ENCODE measurements at regions not wholly inside any gene's neighbourhood (a gene's known extent, or its start where the extent isn't known, plus 50 kb on each side); places are given as distances from the start of the nearest gene placed in this dataset.

DNA sequence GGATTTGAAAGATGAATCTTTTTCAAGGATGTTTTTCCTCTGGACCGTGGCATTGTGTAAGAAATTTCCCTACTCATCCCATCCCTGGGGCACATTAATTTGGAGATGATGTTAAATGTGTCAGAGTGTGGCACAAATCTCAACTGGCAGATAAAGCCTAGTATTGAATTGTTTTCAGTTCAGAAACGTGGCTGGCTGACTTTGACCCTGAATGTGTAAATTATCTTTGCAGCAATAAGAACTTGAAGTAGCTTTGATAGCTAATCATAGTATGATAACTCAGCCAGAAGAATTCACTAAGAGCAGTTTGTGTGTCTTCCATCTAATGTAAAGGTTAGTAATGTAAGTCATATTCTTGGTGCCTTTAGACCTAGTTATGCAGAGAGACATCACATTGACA lies 238.4 kb upstream of the DMRT1 start:
- no peak for DNase-seq (ENCODE audit: low spot score)
- H3K27ac ChIP-seq (replicated peaks; ENCODE audit: low read length): no peak overlapping the region
- no peak overlapping the region for H4K91ac ChIP-seq (ENCODE audit: low read depth, low read length, poor library complexity)
- H3K36me3 ChIP-seq (replicated peaks in 1 of 2; ENCODE audit: control insufficient read depth in 2 of 2, insufficient read depth in 2 of 2, low read length in 2 of 2): no peaks in the 10 kb centered on the region
- H2BK120ac ChIP-seq (ENCODE audit: low read depth, low read length): no peak overlapping the region
- peaks cover 0 to 5% of the 10 kb centered on the region in 2 donors for H3K9me3 ChIP-seq (replicated peaks in 1 of 2; ENCODE audit: control insufficient read depth in 2 of 2, insufficient read depth in 1 of 2, low read depth in 1 of 2, low read length in 2 of 2)
- no peak overlapping the region for H2AK5ac ChIP-seq (ENCODE audit: low read depth, low read length)
- H3K4me1 ChIP-seq (ENCODE audit: control insufficient read depth in 2 of 2, insufficient read depth in 1 of 2, low read depth in 1 of 2, low read length in 2 of 2): no peaks in the 10 kb centered on the region
- no peak overlapping the region for H3K14ac ChIP-seq (ENCODE audit: low read length)
- no peak overlapping the region for H2AFZ ChIP-seq (ENCODE audit: low read length)
- WGBS, 2 donors (ENCODE audit: extremely low coverage in 2 of 2, insufficient read length in 2 of 2, insufficient replicate concordance in 1 of 2): no CpG with 5 or more reads among the region's 2 CpGs
- no peak overlapping the region for H3K23ac ChIP-seq (ENCODE audit: low read depth, low read length, poor library complexity)
- no peak overlapping the region for H3K4me3 ChIP-seq (ENCODE audit: low read length in 2 of 2)
- no peak overlapping the region for H3K18ac ChIP-seq (ENCODE audit: low read length)
- no peak overlapping the region for H3K9ac ChIP-seq (ENCODE audit: low read depth, low read length, poor library complexity)
- H3K27me3 ChIP-seq (ENCODE audit: control insufficient read depth in 3 of 3, insufficient read depth in 3 of 3, low read depth in 1 of 3, low read length in 3 of 3): no peaks in the 10 kb centered on the region
- no peak overlapping the region for H2BK5ac ChIP-seq (ENCODE audit: low read length)
- no peak overlapping the region for H3K4me2 ChIP-seq (ENCODE audit: insufficient read depth, low read length, poor library complexity, severe bottlenecking)
- H4K8ac ChIP-seq (ENCODE audit: low read depth, low read length): no peak overlapping the region
- H2BK15ac ChIP-seq (ENCODE audit: low read length): no peak overlapping the region
- H3K4ac ChIP-seq (ENCODE audit: low read length): no peak overlapping the region
- no peaks in the 10 kb centered on the region for H3K79me1 ChIP-seq (ENCODE audit: low read depth, low read length)
- H2BK12ac ChIP-seq (ENCODE audit: low read length): no peak overlapping the region

DNA sequence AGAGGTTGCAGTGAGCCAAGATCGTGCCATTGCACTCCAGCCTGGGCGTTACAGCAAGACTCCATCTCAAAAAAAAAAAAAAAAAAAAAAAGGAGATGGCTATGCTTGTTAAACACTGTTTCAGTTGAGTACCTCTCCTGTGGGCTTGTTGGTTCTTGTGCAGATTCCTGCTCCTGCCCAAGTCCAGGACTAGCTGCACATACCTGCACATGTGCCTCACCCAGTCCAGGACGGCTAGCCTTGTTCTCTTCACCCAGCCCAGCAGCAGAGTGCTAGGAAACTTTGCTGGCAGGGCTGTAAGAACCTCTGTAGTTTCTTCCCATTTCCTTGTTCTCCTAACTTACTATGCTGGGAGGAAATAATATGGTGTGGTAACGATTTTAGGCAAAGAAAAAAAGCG lies 234.1 kb upstream of the DMRT1 start:
- Histone ChIP-seq H2BK5ac (ENCODE audit: low read length) (no peak overlapping the region), H3K79me1 (ENCODE audit: low read depth, low read length) (no peaks in the 10 kb centered on the region), H3K9me3 (replicated peaks in 1 of 2; ENCODE audit: control insufficient read depth in 2 of 2, insufficient read depth in 1 of 2, low read depth in 1 of 2, low read length in 2 of 2) (no peaks in the 10 kb centered on the region), H2BK12ac (ENCODE audit: low read length) (no peak overlapping the region), H2BK120ac (ENCODE audit: low read depth, low read length) (no peak overlapping the region), H3K23ac (ENCODE audit: low read depth, low read length, poor library complexity) (no peak overlapping the region), H2AFZ (ENCODE audit: low read length) (no peak overlapping the region), H2AK5ac (ENCODE audit: low read depth, low read length) (no peak overlapping the region), H2BK15ac (ENCODE audit: low read length) (no peak overlapping the region), H3K18ac (ENCODE audit: low read length) (no peak overlapping the region), H3K4ac (ENCODE audit: low read length) (no peak overlapping the region), H3K9ac (ENCODE audit: low read depth, low read length, poor library complexity) (no peak overlapping the region), H3K36me3 (replicated peaks in 1 of 2; ENCODE audit: control insufficient read depth in 2 of 2, insufficient read depth in 2 of 2, low read length in 2 of 2) (no peaks in the 10 kb centered on the region), H4K8ac (ENCODE audit: low read depth, low read length) (no peak overlapping the region), H4K91ac (ENCODE audit: low read depth, low read length, poor library complexity) (no peak overlapping the region), H3K4me2 (ENCODE audit: insufficient read depth, low read length, poor library complexity, severe bottlenecking) (no peak overlapping the region), H3K4me3 (ENCODE audit: low read length in 2 of 2) (no peak overlapping the region), H3K14ac (ENCODE audit: low read length) (no peak overlapping the region), H3K27ac (replicated peaks; ENCODE audit: low read length) (no peak overlapping the region), H3K27me3 (ENCODE audit: control insufficient read depth in 3 of 3, insufficient read depth in 3 of 3, low read depth in 1 of 3, low read length in 3 of 3) (no peaks in the 10 kb centered on the region), H3K4me1 (ENCODE audit: control insufficient read depth in 2 of 2, insufficient read depth in 1 of 2, low read depth in 1 of 2, low read length in 2 of 2) (no peaks in the 10 kb centered on the region)
- WGBS, 2 donors (ENCODE audit: extremely low coverage in 2 of 2, insufficient read length in 2 of 2, insufficient replicate concordance in 1 of 2): no CpG with 5 or more reads among the region's 5 CpGs
- no peak for DNase-seq (ENCODE audit: low spot score)

DNA sequence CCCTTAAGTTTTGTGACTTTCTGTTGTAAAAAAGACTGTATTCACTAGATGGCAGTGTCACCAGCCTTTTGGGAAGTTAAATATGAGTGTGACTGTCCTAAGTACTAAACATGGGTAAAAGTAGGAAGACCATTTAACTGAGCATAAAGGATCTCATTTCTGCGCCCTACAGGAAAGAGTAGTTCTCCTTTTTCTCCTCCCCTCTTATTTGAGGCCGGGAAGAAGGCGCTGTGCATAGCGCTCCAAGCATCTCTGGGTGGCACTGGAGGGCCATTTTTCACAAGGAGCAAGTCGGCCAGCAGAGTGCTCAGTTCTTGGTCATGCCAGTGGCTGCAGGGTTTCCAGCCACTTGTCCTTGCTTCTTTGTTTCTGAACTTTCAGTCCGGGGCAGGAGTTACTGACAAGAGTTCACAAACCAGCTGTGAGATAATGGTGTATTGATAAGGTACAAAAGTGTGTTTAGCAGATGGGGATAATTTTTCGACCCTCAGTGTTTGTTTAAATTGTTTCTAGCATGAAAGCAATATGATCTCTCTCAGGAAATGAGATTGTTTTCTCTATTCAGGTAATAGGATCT lies 227.6 kb upstream of the DMRT1 start:
- Histone ChIP-seq H4K8ac (ENCODE audit: low read depth, low read length) (no peak overlapping the region), H2BK120ac (ENCODE audit: low read depth, low read length) (no peak overlapping the region), H3K9ac (ENCODE audit: low read depth, low read length, poor library complexity) (no peak overlapping the region), H3K27ac (replicated peaks; ENCODE audit: low read length) (no peak overlapping the region), H3K27me3 (ENCODE audit: control insufficient read depth in 3 of 3, insufficient read depth in 3 of 3, low read depth in 1 of 3, low read length in 3 of 3) (no peaks in the 10 kb centered on the region), H2AFZ (ENCODE audit: low read length) (peak overlapping the region; percentile 54), H2BK15ac (ENCODE audit: low read length) (no peak overlapping the region), H4K91ac (ENCODE audit: low read depth, low read length, poor library complexity) (no peak overlapping the region), H3K4me2 (ENCODE audit: insufficient read depth, low read length, poor library complexity, severe bottlenecking) (no peak overlapping the region), H3K4me3 (ENCODE audit: low read length in 2 of 2) (no peak overlapping the region), H3K23ac (ENCODE audit: low read depth, low read length, poor library complexity) (no peak overlapping the region), H3K36me3 (replicated peaks in 1 of 2; ENCODE audit: control insufficient read depth in 2 of 2, insufficient read depth in 2 of 2, low read length in 2 of 2) (no peaks in the 10 kb centered on the region), H2BK12ac (ENCODE audit: low read length) (no peak overlapping the region), H3K4me1 (ENCODE audit: control insufficient read depth in 2 of 2, insufficient read depth in 1 of 2, low read depth in 1 of 2, low read length in 2 of 2) (peaks cover 2 to 5% of the 10 kb centered on the region in 2 donors), H2BK5ac (ENCODE audit: low read length) (no peak overlapping the region), H3K4ac (ENCODE audit: low read length) (no peak overlapping the region), H3K18ac (ENCODE audit: low read length) (no peak overlapping the region), H3K14ac (ENCODE audit: low read length) (no peak overlapping the region), H3K79me1 (ENCODE audit: low read depth, low read length) (no peaks in the 10 kb centered on the region), H2AK5ac (ENCODE audit: low read depth, low read length) (no peak overlapping the region), H3K9me3 (replicated peaks in 1 of 2; ENCODE audit: control insufficient read depth in 2 of 2, insufficient read depth in 1 of 2, low read depth in 1 of 2, low read length in 2 of 2) (no peaks in the 10 kb centered on the region)
- peak; percentile 68 for DNase-seq (ENCODE audit: low spot score)
- no CpG with 5 or more reads among the region's 7 CpGs for WGBS, 2 donors (ENCODE audit: extremely low coverage in 2 of 2, insufficient read length in 2 of 2, insufficient replicate concordance in 1 of 2)

DNA sequence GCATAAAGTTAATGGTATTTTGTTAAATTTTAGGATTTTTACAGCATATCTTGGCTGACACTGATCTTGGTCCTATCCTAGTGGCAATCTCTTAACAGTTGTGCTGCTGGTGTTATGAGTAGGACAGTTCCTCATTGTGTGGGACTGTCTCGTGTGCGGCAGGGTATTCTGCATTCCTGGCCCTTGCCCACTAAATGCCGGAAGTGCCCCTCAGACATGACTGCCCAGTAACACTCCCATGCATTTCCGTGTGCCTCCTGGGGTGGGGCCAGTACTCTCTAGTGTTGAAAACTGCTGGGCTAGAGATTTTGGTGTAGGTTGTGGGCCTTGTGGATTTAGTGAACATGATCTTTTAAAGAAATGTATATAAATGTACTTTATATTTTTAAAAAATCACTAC lies 227.1 kb upstream of the DMRT1 start:
- Histone ChIP-seq H3K4me3 (ENCODE audit: low read length in 2 of 2) (no peak overlapping the region), H3K9me3 (replicated peaks in 1 of 2; ENCODE audit: control insufficient read depth in 2 of 2, insufficient read depth in 1 of 2, low read depth in 1 of 2, low read length in 2 of 2) (no peaks in the 10 kb centered on the region), H3K4ac (ENCODE audit: low read length) (no peak overlapping the region), H3K79me1 (ENCODE audit: low read depth, low read length) (no peaks in the 10 kb centered on the region), H3K4me1 (ENCODE audit: control insufficient read depth in 2 of 2, insufficient read depth in 1 of 2, low read depth in 1 of 2, low read length in 2 of 2) (peaks cover 2 to 5% of the 10 kb centered on the region in 2 donors), H2BK15ac (ENCODE audit: low read length) (no peak overlapping the region), H2BK12ac (ENCODE audit: low read length) (peak overlapping the region; percentile 75), H3K36me3 (replicated peaks in 1 of 2; ENCODE audit: control insufficient read depth in 2 of 2, insufficient read depth in 2 of 2, low read length in 2 of 2) (no peaks in the 10 kb centered on the region), H3K9ac (ENCODE audit: low read depth, low read length, poor library complexity) (no peak overlapping the region), H2AK5ac (ENCODE audit: low read depth, low read length) (no peak overlapping the region), H3K23ac (ENCODE audit: low read depth, low read length, poor library complexity) (no peak overlapping the region), H2AFZ (ENCODE audit: low read length) (no peak overlapping the region), H2BK5ac (ENCODE audit: low read length) (no peak overlapping the region), H4K91ac (ENCODE audit: low read depth, low read length, poor library complexity) (no peak overlapping the region), H3K27me3 (ENCODE audit: control insufficient read depth in 3 of 3, insufficient read depth in 3 of 3, low read depth in 1 of 3, low read length in 3 of 3) (no peaks in the 10 kb centered on the region), H3K27ac (replicated peaks; ENCODE audit: low read length) (no peak overlapping the region), H3K14ac (ENCODE audit: low read length) (no peak overlapping the region), H2BK120ac (ENCODE audit: low read depth, low read length) (peak overlapping the region; percentile 95), H3K4me2 (ENCODE audit: insufficient read depth, low read length, poor library complexity, severe bottlenecking) (no peak overlapping the region), H3K18ac (ENCODE audit: low read length) (peak overlapping the region; percentile 74), H4K8ac (ENCODE audit: low read depth, low read length) (no peak overlapping the region)
- no peak for DNase-seq (ENCODE audit: low spot score)
- no CpG with 5 or more reads among the region's 4 CpGs for WGBS, 2 donors (ENCODE audit: extremely low coverage in 2 of 2, insufficient read length in 2 of 2, insufficient replicate concordance in 1 of 2)

Data from neuronal stem cell (in vitro differentiated cells).